PC-3 (cell line): ENCODE measurements at regions not wholly inside any gene's neighbourhood (a gene's known extent, or its start where the extent isn't known, plus 50 kb on each side); places are given as distances from the start of the nearest gene placed in this dataset.

Experiments
- ATAC-seq: fragments of 200-7000 bp; cut with Tn5 transposase; 2 replicates; pipeline ENCODE4 v1.9.1; 2020; ENCODE audit warnings: mild to moderate bottlenecking, moderate library complexity
- BruUV-seq: library from RNA; stranded (reverse); fragments of 400-500 nt; replicated peaks from 2 replicates; lab custom pipeline; 2021; lab: Mats Ljungman, UMichigan
- CTCF ChIA-PET: fragments of 300-600 bp; sonication (Branson Sonifier 250); formaldehyde crosslinking; loops from one replicate; lab custom pipeline; 2022; ENCODE audit warnings: antibody characterized with exemption; lab: Charles Lee
- POLR2A ChIA-PET: fragments of 300-600 bp; sonication (Branson Sonifier 250); formaldehyde crosslinking; loops from one replicate; lab custom pipeline; 2022; ENCODE audit warnings: antibody characterized with exemption; ENCODE audit not compliant: unreplicated experiment; lab: Charles Lee
- DNase-seq: peaks from one replicate; pipeline ENCODE4 v3.0.0-alpha.2; 2015
- H2AFZ ChIP-seq: fragments of 300-600 bp; sonication (generic); 2 replicates; pipeline ENCODE4 v1.6.0; 2016; ENCODE audit warnings: antibody characterized with exemption, low read length
- H3F3A ChIP-seq: fragments of 300-600 bp; sonication (generic); one replicate; pipeline ENCODE4 v1.6.0; 2017; ENCODE audit warnings: antibody characterized with exemption, low read length, control low read depth, mild to moderate bottlenecking; ENCODE audit not compliant: unreplicated experiment
- H3K27ac ChIP-seq: fragments of 300-600 bp; sonication (generic); 2 replicates; pipeline ENCODE4 v1.5.1; 2016; ENCODE audit warnings: mild to moderate bottlenecking, low read length
- H3K27me3 ChIP-seq: fragments of 300-600 bp; sonication (generic); 2 replicates; pipeline ENCODE4 v1.6.1; 2016; ENCODE audit warnings: low read length, mixed read lengths
- H3K36me3 ChIP-seq: fragments of 300-600 bp; sonication (generic); 2 replicates; pipeline ENCODE4 v1.6.1; 2016; ENCODE audit warnings: low read depth, mixed run types, low read length, mixed read lengths
- H3K4me1 ChIP-seq: fragments of 300-600 bp; sonication (generic); 2 replicates; pipeline ENCODE4 v1.5.1; 2016; ENCODE audit warnings: low read length; ENCODE audit not compliant: insufficient read depth
- H3K4me2 ChIP-seq: fragments of 300-600 bp; sonication (generic); 2 replicates; pipeline ENCODE4 v1.6.0; 2016; ENCODE audit warnings: low read length
- H3K4me3 ChIP-seq: fragments of 300-600 bp; sonication (generic); 2 replicates; pipeline ENCODE4 v1.5.1; 2016; ENCODE audit warnings: mild to moderate bottlenecking, low read length, mixed read lengths
- H3K79me2 ChIP-seq: fragments of 300-600 bp; sonication (generic); 2 replicates; pipeline ENCODE4 v1.6.1; 2017; ENCODE audit warnings: low read length, mixed read lengths
- H3K9ac ChIP-seq: fragments of 300-600 bp; sonication (generic); 2 replicates; pipeline ENCODE4 v1.6.0; 2016; ENCODE audit warnings: mild to moderate bottlenecking, low read length
- H3K9me2 ChIP-seq: fragments of 300-600 bp; sonication (generic); replicated peaks from 2 replicates; pipeline ENCODE4 v1.6.1; 2016; ENCODE audit warnings: mixed run types, low read length, mixed read lengths
- H3K9me3 ChIP-seq: fragments of 300-600 bp; sonication (generic); 2 replicates; pipeline ENCODE4 v1.6.1; 2016; ENCODE audit warnings: low read length, mixed read lengths
- H4K20me1 ChIP-seq: fragments of 300-600 bp; sonication (generic); 2 replicates; pipeline ENCODE4 v1.6.1; 2016; ENCODE audit warnings: low read length, mixed read lengths
- CTCF ChIP-seq: fragments of 300-600 bp; sonication (generic); conservative IDR thresholded peaks from 2 replicates; pipeline ENCODE4 v1.5.1; 2017; ENCODE audit warnings: antibody characterized with exemption, low read depth, mild to moderate bottlenecking, low read length
- EZH2 ChIP-seq: fragments of 300-600 bp; sonication (generic); IDR thresholded peaks from one replicate; pipeline ENCODE4 v1.6.1; 2017; ENCODE audit warnings: antibody characterized with exemption, mild to moderate bottlenecking, low read length; ENCODE audit not compliant: unreplicated experiment
- EZH2phosphoT487 ChIP-seq: fragments of 300-600 bp; sonication (generic); IDR thresholded peaks from 2 replicates; pipeline ENCODE4 v1.6.1; 2018; ENCODE audit warnings: mild to moderate bottlenecking, antibody characterized with exemption, low read length, borderline replicate concordance
- intact Hi-C: fragments of 100-400 bp; cut with micrococcal nuclease; formaldehyde crosslinking; loops from 2 replicates; pipeline ENCODE4 v1.9.0; 2023

GRCh38 chr5:96150007-96150406, 188.4 kb upstream of the ELL2 start:
- TF ChIP-seq CTCF (no peak), EZH2 (no peak), EZH2phosphoT487 (no peak)

GRCh38 chr5:96149546-96149945, 187.9 kb upstream of the ELL2 start:
- Histone ChIP-seq H3K4me3 (no peak overlapping the region), H3K27me3 (no peaks in the 10 kb centered on the region), H3K36me3 (no peaks in the 10 kb centered on the region), H2AFZ (no peak overlapping the region), H4K20me1 (no peaks in the 10 kb centered on the region), H3K9me3 (no peaks in the 10 kb centered on the region), H3K4me1 (peaks cover 19% of the 10 kb centered on the region), H3K27ac (no peak overlapping the region), H3K79me2 (no peaks in the 10 kb centered on the region), H3K9ac (no peak overlapping the region), H3K4me2 (no peak overlapping the region), H3K9me2 (no peaks in the 10 kb centered on the region), H3F3A (no peaks in the 10 kb centered on the region)
- CTCF ChIA-PET: no interaction called here
- peak; percentile 20; the same call in 1 of the 2 replicates for ATAC-seq
- POLR2A ChIA-PET: interaction anchor here (0.6 kb wide), 1 partner anchor 18 kb away, joined by 4 read pairs; no protein-coding TSS in a partner anchor
- intact Hi-C loops: no loop called here
- DNase-seq: peak; percentile 16
- no peak for TF ChIP-seq CTCF
- no peak for TF ChIP-seq EZH2phosphoT487
- no peak for TF ChIP-seq EZH2
- BruUV-seq: no TSS peak

More at GRCh38 chr5:96150007-96150406, 188.4 kb upstream of the ELL2 start:
- Histone ChIP-seq H3K9me3 (no peaks in the 10 kb centered on the region), H3K27me3 (no peaks in the 10 kb centered on the region), H3K36me3 (no peaks in the 10 kb centered on the region), H3K79me2 (no peaks in the 10 kb centered on the region), H3K27ac (no peak overlapping the region), H4K20me1 (no peaks in the 10 kb centered on the region), H3K4me3 (no peak overlapping the region), H3K4me1 (peaks cover 14% of the 10 kb centered on the region), H3K9ac (no peak overlapping the region), H2AFZ (no peak overlapping the region), H3F3A (no peaks in the 10 kb centered on the region), H3K9me2 (no peaks in the 10 kb centered on the region), H3K4me2 (no peak overlapping the region)
- peak; percentile 33; the same call in 1 of the 2 replicates for ATAC-seq
- DNase-seq: no peak
- intact Hi-C loops: no loop called here
- no TSS peak for BruUV-seq
- CTCF ChIA-PET: no interaction called here
- POLR2A ChIA-PET: interaction anchor here (0.6 kb wide), 1 partner anchor 18 kb away, joined by 4 read pairs; no protein-coding TSS in a partner anchor

- BruUV-seq: no TSS peak
- ATAC-seq (no peak), DNase-seq (no peak)
- Histone ChIP-seq H3K4me2 (no peak overlapping the region), H3F3A (no peaks in the 10 kb centered on the region), H3K36me3 (no peaks in the 10 kb centered on the region), H3K9me3 (no peaks in the 10 kb centered on the region), H3K4me1 (peaks cover 24% of the 10 kb centered on the region), H3K4me3 (no peak overlapping the region), H3K27me3 (no peaks in the 10 kb centered on the region), H2AFZ (no peak overlapping the region), H3K9me2 (no peaks in the 10 kb centered on the region), H3K27ac (no peak overlapping the region), H4K20me1 (no peaks in the 10 kb centered on the region), H3K79me2 (no peaks in the 10 kb centered on the region), H3K9ac (no peak overlapping the region)
- intact Hi-C loops: no loop called here
- no peak for TF ChIP-seq EZH2
- no peak for TF ChIP-seq CTCF
- no peak for TF ChIP-seq EZH2phosphoT487
- POLR2A ChIA-PET: no interaction called here
- CTCF ChIA-PET: no interaction called here
These were observed 187.4 kb upstream of the ELL2 start for GRCh38 chr5:96149021-96149420.
